ENCODE measurements at regions not wholly inside any gene's neighbourhood (a gene's known extent, or its start where the extent isn't known, plus 50 kb on each side); places are given as distances from the start of the nearest gene placed in this dataset.
"Not testable (repeated sequence)": the region's sequence is repeated elsewhere in the genome, so short reads cannot be mapped to it uniquely, and the experiment has no call there.

DNA sequence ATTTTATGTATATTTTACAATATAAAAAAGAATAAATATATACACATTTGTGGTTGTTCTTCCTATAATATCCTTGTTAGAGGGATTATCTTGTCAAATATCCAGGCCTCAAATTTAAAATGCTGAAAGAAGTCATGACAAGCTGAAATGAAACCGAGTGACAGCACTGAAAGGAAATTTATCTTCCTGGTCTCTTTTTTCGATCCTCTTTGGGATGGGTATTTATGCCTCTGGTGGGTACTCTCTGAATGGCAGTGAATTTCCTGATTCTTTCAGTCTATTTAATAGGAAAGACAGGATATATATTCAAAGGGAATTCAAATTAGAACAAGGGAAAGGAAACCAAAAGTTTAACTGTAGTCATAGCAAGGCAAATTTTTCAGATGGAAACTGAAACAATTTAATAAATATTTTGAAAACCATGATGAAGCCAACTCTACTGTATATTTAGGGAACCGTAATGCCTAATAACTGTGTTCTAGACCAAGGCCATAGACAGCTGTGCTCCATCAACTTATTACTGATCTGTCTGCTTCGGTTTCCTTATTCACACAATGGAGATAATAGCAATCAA, 97.9 kb downstream of the DLEU7 start:
- Mint-ChIP-seq H3K27ac (no peak overlapping the region), H3K36me3 (peaks cover 1% of the 10 kb centered on the region), H3K4me1 (peaks cover 9 to 13% (median 12%) of the 10 kb centered on the region in 3 donors), H3K9me3 (peaks cover 2 to 4% (median 3%) of the 10 kb centered on the region in 3 donors), H3K27me3 (no peaks in the 10 kb centered on the region), H3K4me3 (no peak overlapping the region)

DNA sequence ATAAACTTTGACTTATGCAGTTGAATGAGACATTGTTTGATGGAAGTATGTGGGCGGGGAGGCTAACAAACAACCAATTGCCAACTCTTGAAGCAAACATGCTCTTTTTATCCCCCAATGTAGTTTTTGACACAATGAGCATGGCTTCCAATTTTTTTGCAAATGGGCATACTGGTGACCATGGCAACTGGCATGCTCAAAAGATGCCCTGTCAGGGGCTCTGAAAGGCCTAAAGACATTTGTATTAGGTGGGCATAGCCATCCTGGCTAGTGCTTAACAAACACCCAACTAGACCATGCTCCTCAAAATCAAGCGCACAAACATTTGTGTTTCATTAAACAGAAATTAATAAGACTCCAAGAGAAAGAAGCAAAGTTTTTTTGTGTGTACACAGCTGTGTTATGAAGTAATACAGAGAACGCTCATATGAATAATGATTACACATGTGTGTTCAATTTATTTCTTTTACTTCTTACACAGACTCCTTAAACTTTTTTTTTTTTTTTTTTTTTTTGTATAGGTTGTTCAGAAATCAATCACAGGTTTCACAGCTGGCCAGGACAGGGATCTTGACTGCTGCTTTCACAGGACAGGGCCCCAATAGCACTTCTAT, 95.6 kb downstream of the DLEU7 start:
- Mint-ChIP-seq H3K36me3 (peaks cover 1% of the 10 kb centered on the region), H3K4me1 (peaks cover 22% of the 10 kb centered on the region in 3 donors), H3K27ac (no peak overlapping the region), H3K27me3 (no peaks in the 10 kb centered on the region), H3K4me3 (no peak overlapping the region), H3K9me3 (peaks cover 0 to 4% (median 1%) of the 10 kb centered on the region in 3 donors)

DNA sequence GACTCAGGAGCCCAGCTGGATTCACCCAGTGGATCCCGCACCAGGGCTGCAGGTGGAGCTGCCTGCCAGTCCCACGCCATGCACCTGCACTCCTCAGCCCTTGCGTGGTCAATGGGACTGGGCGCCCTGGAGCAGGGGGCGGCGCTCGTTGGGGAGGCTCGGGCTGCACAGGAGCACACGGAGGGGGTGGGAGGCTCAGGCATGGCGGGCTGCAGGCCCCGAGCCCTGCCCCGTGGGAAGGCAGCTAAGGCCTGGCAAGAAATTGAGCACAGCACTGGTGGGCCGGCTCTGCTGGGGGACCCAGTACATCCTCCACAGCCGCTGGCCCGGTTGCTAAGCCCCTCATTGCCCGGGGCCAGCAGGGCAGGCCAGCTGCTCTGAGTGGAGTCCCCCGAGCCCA, 90.3 kb downstream of the DLEU7 start:
- H3K27me3 Mint-ChIP-seq, H3K4me3 Mint-ChIP-seq, H3K27ac Mint-ChIP-seq, H3K36me3 Mint-ChIP-seq, H3K9me3 Mint-ChIP-seq: not testable (repeated sequence)
- peaks cover 40 to 43% (median 42%) of the 10 kb centered on the region in 3 donors for H3K4me1 Mint-ChIP-seq

DNA sequence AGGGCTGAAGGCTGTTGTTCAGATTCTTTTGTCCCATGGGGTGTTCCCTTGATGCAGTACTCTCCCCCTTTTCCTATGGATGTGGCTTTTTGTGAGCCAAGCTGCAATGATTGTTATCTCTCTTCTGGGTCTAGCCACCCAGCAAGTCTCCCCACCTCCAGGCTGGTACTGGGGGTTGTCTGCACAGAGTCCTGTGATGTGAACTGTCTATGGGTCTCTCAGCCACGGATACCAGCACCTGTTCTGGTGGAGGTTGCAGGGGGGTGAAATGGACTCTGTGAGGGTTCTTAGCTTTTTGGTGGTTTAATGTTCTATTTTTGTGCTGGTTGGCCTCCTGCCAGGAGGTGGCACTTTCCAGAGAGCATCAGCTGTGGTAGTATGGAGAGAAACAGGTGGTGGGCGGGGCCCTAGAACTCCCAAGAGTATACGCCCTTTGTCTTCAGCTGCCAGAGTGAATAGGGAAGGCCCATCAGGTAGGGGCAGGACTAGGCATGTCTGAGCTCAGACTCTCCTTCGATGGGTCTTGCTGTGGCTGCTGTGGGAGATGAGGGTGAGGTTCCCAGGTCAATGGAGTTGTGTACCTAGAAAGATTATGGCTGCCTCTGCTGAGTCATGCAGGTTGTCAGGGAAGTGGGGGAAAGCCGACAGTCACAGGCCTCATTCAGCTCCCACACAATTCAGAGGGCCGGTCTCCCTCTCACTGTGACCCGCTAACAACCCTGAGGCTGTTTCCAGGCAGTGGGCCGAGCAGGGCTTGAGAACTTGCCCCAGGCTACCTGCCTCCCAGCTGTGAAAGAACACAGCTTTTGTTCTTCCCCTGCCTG, 87.4 kb downstream of the DLEU7 start:
- Mint-ChIP-seq H3K4me3 (peak overlapping the region in 2 of 4 donors; percentile 45 to 81), H3K27ac (peak overlapping the region; percentile 1 to 78 (median 12))

GRCh38 chr13:50757008-50757407, 86.5 kb downstream of the DLEU7 start:
- no peaks in the 10 kb centered on the region for H3K9me3 Mint-ChIP-seq
- peak overlapping the region in 3 of 4 donors; percentile 25 to 43 (median 41) for H3K4me3 Mint-ChIP-seq
- peaks cover 6% of the 10 kb centered on the region for H3K36me3 Mint-ChIP-seq
- peaks cover 23 to 39% (median 32%) of the 10 kb centered on the region in 3 donors for H3K4me1 Mint-ChIP-seq
- H3K27me3 Mint-ChIP-seq, result no peaks in the 10 kb centered on the region
- H3K27ac Mint-ChIP-seq, result no peak overlapping the region

More for the DNA sequence above, 87.4 kb downstream of the DLEU7 start:
- not testable (repeated sequence) for H3K36me3 Mint-ChIP-seq, H3K9me3 Mint-ChIP-seq, H3K27me3 Mint-ChIP-seq
- H3K4me1 Mint-ChIP-seq, result peaks cover 32 to 45% (median 38%) of the 10 kb centered on the region in 3 donors

DNA sequence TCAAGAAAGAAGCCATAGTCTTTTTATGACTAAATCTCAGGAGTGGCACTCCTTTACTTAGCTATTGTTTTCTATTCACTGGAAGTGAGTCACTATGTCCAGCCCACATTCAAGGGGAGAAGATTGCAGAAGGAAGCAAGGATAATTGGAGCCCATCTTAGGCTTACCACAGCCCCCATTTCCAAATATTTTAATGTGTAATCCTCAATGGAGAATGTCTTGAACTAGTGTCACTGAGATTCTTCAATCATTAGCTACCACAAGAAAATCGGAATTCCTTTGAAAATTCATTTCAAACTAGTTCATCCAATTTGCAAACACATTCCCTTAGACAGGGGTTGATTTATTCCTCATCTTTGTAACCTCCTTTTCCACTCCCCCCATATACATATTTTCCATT, 84.7 kb downstream of the DLEU7 start:
- Mint-ChIP-seq H3K27ac (no peak overlapping the region), H3K4me3 (no peak overlapping the region), H3K4me1 (peaks cover 35 to 52% (median 42%) of the 10 kb centered on the region in 3 donors), H3K9me3 (no peaks in the 10 kb centered on the region), H3K36me3 (peaks cover 6% of the 10 kb centered on the region), H3K27me3 (peaks cover 1% of the 10 kb centered on the region)

GRCh38 chr13:50760751-50761150, 82.7 kb downstream of the DLEU7 start:
- peak overlapping the region in 1 of 4 donors; percentile 38 for H3K4me3 Mint-ChIP-seq
- peaks cover 3% of the 10 kb centered on the region for H3K27me3 Mint-ChIP-seq
- peaks cover 6% of the 10 kb centered on the region for H3K36me3 Mint-ChIP-seq
- H3K27ac Mint-ChIP-seq, result peak overlapping the region in 1 of 3 donors; percentile 48
- no peaks in the 10 kb centered on the region for H3K9me3 Mint-ChIP-seq
- H3K4me1 Mint-ChIP-seq, result peaks cover 34 to 45% (median 42%) of the 10 kb centered on the region in 3 donors

DNA sequence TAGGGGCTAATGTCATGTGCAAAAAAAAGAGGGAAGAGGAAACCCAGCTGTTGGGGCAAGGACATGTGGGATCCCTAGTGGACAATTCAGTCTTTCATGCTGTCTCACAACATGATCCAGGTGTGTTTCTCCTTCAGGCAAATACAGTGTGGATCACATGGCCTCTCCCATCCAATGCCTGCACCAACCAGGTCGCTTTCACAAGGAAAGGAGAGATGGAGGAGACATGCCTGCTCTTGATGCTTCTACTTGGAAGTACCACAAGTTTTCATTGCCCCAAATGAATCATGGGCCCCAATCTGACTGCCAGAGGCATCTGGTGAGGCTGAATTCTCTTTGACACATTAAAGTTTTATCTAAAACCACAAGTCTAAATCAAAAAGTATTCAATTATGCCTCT, 82.1 kb downstream of the DLEU7 start:
- H3K27me3 Mint-ChIP-seq, result peaks cover 3% of the 10 kb centered on the region
- H3K9me3 Mint-ChIP-seq, result no peaks in the 10 kb centered on the region
- H3K4me1 Mint-ChIP-seq, result peaks cover 28 to 38% (median 36%) of the 10 kb centered on the region in 3 donors

DNA sequence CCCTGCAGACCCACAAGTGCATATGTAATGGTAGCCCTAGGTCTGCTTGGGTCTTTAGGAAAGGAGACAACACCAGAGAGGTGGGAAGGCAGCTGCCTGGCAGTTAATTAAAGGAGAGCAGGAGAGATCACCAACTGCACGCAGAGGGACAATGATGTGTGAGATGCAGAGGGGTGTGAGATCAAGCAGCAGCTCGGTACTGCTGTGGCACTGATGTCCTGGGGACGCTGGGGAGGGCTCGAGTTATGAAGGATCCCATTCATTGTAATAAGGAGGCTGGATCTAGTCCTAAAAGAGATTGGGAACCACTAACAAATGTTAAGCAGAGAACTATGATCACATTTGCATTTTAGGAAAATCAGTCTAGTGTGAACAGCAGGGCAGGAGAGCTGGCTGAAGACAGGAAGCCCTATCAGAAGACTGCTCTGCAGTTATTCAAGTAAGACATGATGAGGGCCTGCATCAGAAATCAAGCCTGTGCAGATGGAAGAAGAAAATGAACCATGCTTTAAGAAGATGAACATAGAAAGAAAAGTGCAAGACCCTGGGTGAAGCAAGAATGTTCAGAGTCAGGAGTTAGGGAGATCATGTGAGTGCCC, 80.4 kb downstream of the DLEU7 start:
- H3K9me3 Mint-ChIP-seq, result no peaks in the 10 kb centered on the region
- H3K4me1 Mint-ChIP-seq, result peaks cover 20 to 33% (median 28%) of the 10 kb centered on the region in 3 donors
- peaks cover 8% of the 10 kb centered on the region for H3K36me3 Mint-ChIP-seq
- peaks cover 3% of the 10 kb centered on the region for H3K27me3 Mint-ChIP-seq
- peak overlapping the region in 2 of 4 donors; percentile 70 to 85 for H3K4me3 Mint-ChIP-seq
- H3K27ac Mint-ChIP-seq, result peak overlapping the region; percentile 1 to 26 (median 14)

More for the DNA sequence above, 82.1 kb downstream of the DLEU7 start:
- Mint-ChIP-seq H3K36me3 (peaks cover 6% of the 10 kb centered on the region), H3K4me3 (peak overlapping the region in 1 of 4 donors; percentile 44), H3K27ac (peak overlapping the region in 1 of 3 donors; percentile 48)

DNA sequence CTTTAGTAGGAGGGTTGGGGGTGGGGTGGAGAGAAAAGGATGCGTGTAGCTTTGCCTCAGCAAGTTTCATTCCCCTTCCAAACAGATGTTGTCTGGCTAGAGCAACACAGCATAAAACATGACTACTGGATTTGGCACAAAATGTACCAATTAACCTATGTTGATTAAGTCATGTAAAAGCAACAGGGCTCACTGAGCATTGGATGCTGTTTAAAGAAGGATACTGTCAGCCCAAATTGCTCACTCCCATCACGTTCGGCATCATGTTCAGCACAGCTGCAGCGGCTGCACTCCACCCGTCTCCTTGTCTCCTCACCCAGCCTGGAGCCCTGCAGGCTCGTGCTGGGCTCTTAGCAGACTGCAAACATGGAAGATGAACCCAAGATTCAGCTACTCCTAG, 77.5 kb downstream of the DLEU7 start:
- peaks cover 10% of the 10 kb centered on the region for H3K36me3 Mint-ChIP-seq
- H3K4me1 Mint-ChIP-seq, result peaks cover 17 to 30% (median 20%) of the 10 kb centered on the region in 3 donors
- peaks cover 3% of the 10 kb centered on the region for H3K27me3 Mint-ChIP-seq
- no peak overlapping the region for H3K27ac Mint-ChIP-seq
- H3K9me3 Mint-ChIP-seq, result peaks cover 0 to 1% (median 0%) of the 10 kb centered on the region in 3 donors
- H3K4me3 Mint-ChIP-seq, result no peak overlapping the region

DNA sequence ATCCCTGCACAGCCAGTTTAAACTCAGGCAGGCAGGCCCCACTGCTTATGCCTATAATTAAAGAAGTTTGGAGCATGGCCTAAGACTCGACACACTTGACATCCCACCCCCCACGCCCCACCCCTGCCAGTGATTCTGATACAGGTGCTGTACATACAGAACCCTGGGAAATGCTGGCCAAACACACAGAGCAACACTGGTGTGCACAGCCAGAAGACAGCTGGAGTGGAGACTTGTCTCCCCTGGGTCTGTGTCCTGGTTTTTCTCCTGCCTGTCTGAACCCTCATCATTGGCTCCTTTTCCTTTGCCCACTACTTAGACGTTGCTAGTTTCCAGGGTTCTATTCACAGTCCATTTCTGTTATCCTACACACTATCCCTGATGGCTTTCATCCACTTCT, 76.8 kb downstream of the DLEU7 start:
- no peak overlapping the region for H3K27ac Mint-ChIP-seq
- H3K4me1 Mint-ChIP-seq, result peaks cover 19 to 29% (median 20%) of the 10 kb centered on the region in 3 donors
- H3K36me3 Mint-ChIP-seq, result peaks cover 5% of the 10 kb centered on the region
- H3K4me3 Mint-ChIP-seq, result peak overlapping the region in 1 of 4 donors; percentile 13
- H3K27me3 Mint-ChIP-seq, result peaks cover 3% of the 10 kb centered on the region
- H3K9me3 Mint-ChIP-seq, result peaks cover 0 to 1% (median 0%) of the 10 kb centered on the region in 3 donors

DNA sequence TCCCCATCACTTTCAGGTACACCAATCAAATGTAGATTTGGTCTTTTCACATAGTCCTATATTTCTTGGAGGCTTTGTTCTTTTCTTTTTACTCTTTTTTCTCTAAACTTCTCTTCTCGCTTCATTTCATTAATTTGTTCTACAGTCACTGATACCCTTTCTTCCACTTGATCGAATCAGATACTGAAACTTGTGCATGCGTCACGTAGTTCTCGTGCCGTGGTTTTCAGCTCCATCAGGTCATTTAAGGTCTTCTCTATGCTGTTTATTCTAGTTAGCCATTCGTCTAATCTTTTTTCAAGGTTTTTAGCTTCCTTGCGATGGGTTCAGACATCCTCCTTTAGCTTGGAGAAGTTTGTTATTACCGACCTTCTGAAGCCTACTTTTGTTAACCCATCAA, 70.6 kb downstream of the DLEU7 start:
- H3K4me1 Mint-ChIP-seq, result peaks cover 4 to 11% (median 6%) of the 10 kb centered on the region in 3 donors
- H3K4me3 Mint-ChIP-seq, H3K27me3 Mint-ChIP-seq, H3K36me3 Mint-ChIP-seq: not testable (repeated sequence)
- H3K27ac Mint-ChIP-seq, result peak overlapping the region in 1 of 3 donors; percentile 2
- peaks cover 3 to 17% (median 4%) of the 10 kb centered on the region in 3 donors for H3K9me3 Mint-ChIP-seq
